GM23248 (cell line): ENCODE measurements at regions not wholly inside any gene's neighbourhood (a gene's known extent, or its start where the extent isn't known, plus 50 kb on each side); places are given as distances from the start of the nearest gene placed in this dataset.

ENCODE experiments used
- EZH2 ChIP-seq: fragments of 200-600 bp; sonication (generic); IDR thresholded peaks from 2 replicates; pipeline ENCODE4 v1.6.1; 2018; ENCODE audit warnings: antibody characterized with exemption, mild to moderate bottlenecking; ENCODE audit not compliant: insufficient read depth, poor library complexity, severe bottlenecking
- EZH2phosphoT487 ChIP-seq: fragments of 200-600 bp; sonication (generic); IDR thresholded peaks from 2 replicates; pipeline ENCODE4 v1.6.1; 2018; ENCODE audit warnings: antibody characterized with exemption, moderate library complexity, mild to moderate bottlenecking, low read depth; ENCODE audit not compliant: insufficient read depth

DNA sequence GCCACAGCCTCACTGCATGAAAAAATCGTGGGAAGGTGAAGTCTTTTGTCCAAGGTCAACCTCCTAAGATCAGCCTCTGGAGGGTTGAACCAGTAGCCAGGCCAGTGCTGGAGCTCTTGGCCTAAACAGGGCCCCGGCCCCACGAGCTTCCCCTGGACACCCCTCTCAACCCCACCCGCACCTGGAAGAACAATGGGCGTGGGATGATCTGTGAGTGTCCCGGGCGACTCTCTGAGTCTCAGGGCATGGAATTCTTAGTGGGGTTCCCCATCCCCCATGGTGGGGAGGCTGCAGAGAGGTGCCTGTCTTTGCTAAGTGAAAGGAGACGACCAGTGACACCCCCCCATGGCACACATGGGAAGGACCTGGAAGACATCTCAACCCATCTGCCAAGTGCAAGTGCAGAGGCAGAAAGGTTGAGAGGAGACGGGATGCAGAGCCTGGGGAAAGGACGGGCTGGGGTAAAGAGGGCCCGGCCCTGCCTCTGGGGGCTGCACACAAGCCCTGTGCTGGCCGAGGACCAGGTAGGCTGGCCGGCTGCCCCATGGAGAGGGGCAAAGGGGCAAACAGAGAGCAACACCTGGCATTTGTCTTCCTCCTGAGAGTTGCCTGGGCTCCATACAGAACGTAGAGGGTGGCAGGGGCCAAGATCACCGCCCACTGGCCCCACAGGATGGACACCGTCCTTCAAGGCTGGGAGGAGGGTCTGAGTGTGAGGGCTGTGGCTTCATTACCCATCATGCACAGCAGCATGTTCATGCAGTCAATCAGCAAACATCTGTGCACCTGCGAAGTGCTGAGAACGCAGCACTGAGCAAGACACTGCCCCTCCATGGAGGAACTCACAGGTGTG is 163.0 kb upstream of the PPP2R2D start:
- TF ChIP-seq EZH2phosphoT487 = no peak
- no peak for TF ChIP-seq EZH2
